Prostate gland (tissue), 2 donors: ENCODE measurements at regions not wholly inside any gene's neighbourhood (a gene's known extent, or its start where the extent isn't known, plus 50 kb on each side); places are given as distances from the start of the nearest gene placed in this dataset.

Experiments used
- DNase-seq: peaks from one replicate; pipeline ENCODE4 v3.0.0-alpha.2; 2019; ENCODE audit warnings: low spot score
- H3K27ac ChIP-seq, 2 donors: fragments of 200-600 bp; sonication (generic); 2 replicates each; pipeline ENCODE4 v1.5.1; 2017 to 2019
- H3K27me3 ChIP-seq: fragments of 200-600 bp; sonication (generic); replicated peaks from 2 replicates; pipeline ENCODE4 v1.5.1; 2019; ENCODE audit not compliant: insufficient read depth
- H3K36me3 ChIP-seq, 2 donors: fragments of 200-600 bp; sonication (generic); 1 replicate in 1 of 2; 2 replicates in 1 of 2; pipeline versions ENCODE4 v1.5.1 to v1.8.1; 2017 to 2019
- H3K4me1 ChIP-seq: fragments of 200-600 bp; sonication (generic); replicated peaks from 2 replicates; pipeline ENCODE4 v1.5.1; 2019
- H3K4me3 ChIP-seq, 2 donors: fragments of 200-600 bp; sonication (generic); 2 replicates each; pipeline ENCODE4 v1.5.1; 2017 to 2019
- H3K9me3 ChIP-seq: fragments of 200-600 bp; sonication (generic); 2 replicates; pipeline ENCODE4 v1.5.1; 2017
- POLR2A ChIP-seq: fragments of 450-650 bp; IDR thresholded peaks from one replicate; pipeline ENCODE4 v1.6.1; 2016; ENCODE audit warnings: antibody characterized with exemption, mild to moderate bottlenecking
- POLR2AphosphoS5 ChIP-seq: sonication (generic); formaldehyde crosslinking; IDR thresholded peaks from one replicate; pipeline ENCODE4 v1.6.1; 2017; ENCODE audit warnings: antibody characterized with exemption
- WGBS: methylation state at CpG from one replicate; pipeline ENCODE4 v1.1.5; 2018; 5-methylcytosine and 5-hydroxymethylcytosine counted together
- intact Hi-C: fragments of 100-400 bp; cut with DNase I; formaldehyde crosslinking; loops from one replicate; pipeline ENCODE4 v1.14.2; 2022
- TF ChIP-seq, protein P1 (sequence below), 4 experiments: fragments of 200-600 bp in 2 of 4; fragments of 450-650 bp in 2 of 4; sonication (generic) in 2 of 4; IDR thresholded peaks; 1 replicate in 3 of 4; 2 replicates in 1 of 4; pipeline ENCODE4 v1.5.1; 2016 to 2019; ENCODE audit warnings: antibody characterized with exemption in 4 of 4, mild to moderate bottlenecking in 2 of 4, moderate library complexity in 2 of 4

DNA sequence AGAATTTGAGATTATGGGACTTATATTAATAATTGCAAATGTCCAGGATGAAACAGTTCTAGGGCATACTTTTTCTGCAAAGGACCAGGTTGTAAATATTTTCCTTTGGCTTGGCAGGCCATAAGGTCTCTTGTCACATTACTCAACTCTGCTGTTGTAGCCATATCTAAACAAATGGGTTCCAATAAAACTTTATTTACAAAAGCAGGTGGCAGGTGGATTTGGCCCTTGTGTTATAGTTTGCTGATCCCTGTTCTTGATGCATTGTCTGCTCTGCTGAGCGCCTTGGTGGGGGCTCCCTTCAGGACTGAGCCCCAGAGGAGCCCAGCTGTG lies 258.5 kb downstream of the FOXD2 start:
- Histone ChIP-seq H3K36me3 (no peaks in the 10 kb centered on the region), H3K27ac (no peak overlapping the region), H3K4me3 (no peak overlapping the region), H3K4me1 (no peaks in the 10 kb centered on the region), H3K9me3 (no peaks in the 10 kb centered on the region), H3K27me3 (peaks cover 1% of the 10 kb centered on the region)
- TF ChIP-seq POLR2A (no peak), POLR2AphosphoS5 (no peak)
- TF ChIP-seq, protein P1, sequence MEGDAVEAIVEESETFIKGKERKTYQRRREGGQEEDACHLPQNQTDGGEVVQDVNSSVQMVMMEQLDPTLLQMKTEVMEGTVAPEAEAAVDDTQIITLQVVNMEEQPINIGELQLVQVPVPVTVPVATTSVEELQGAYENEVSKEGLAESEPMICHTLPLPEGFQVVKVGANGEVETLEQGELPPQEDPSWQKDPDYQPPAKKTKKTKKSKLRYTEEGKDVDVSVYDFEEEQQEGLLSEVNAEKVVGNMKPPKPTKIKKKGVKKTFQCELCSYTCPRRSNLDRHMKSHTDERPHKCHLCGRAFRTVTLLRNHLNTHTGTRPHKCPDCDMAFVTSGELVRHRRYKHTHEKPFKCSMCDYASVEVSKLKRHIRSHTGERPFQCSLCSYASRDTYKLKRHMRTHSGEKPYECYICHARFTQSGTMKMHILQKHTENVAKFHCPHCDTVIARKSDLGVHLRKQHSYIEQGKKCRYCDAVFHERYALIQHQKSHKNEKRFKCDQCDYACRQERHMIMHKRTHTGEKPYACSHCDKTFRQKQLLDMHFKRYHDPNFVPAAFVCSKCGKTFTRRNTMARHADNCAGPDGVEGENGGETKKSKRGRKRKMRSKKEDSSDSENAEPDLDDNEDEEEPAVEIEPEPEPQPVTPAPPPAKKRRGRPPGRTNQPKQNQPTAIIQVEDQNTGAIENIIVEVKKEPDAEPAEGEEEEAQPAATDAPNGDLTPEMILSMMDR (IDR thresholded peaks at IDR 0.05): no peak
- intact Hi-C loops: no loop called here
- 95% methylated on average over 1 of the region's 1 CpG for WGBS
- no peak for DNase-seq

DNA sequence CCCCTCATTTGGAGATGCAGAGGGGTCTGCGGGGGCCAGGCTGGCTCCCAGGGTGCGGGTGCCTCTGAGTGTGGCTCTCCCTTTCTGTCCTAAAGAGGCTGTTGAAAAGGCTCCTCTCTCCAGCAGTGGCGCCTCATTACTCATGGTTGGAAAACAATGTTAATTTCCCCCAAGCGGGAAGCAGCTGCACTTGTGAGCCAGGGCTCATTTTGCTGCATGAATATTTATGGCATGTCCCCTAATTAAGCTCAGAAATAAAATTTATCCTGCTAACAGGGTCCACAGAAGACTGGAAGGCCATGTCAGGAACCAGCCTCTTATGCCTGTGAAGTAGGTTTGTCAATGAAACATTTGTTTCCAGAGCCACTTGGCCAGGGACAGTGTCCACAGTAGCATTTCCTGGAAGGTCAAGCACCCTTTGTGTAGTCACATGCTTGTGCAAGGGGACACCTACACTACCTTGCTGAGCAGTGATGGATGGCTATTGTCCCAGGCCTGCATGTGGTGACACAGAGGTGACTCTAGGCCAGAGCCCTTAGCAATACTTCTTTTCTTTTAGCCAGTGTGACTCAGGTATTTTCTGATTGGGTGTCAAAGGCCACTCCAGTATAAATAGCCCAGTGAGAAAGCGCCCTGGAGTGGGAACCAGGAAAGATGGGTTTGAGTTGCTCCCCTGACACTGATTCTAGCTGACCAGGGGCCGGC lies 259.0 kb downstream of the FOXD2 start:
- Histone ChIP-seq H3K27me3 (peaks cover 1% of the 10 kb centered on the region), H3K4me1 (no peaks in the 10 kb centered on the region), H3K36me3 (no peaks in the 10 kb centered on the region), H3K27ac (no peak overlapping the region), H3K9me3 (no peaks in the 10 kb centered on the region), H3K4me3 (no peak overlapping the region)
- intact Hi-C loops: no loop called here
- 100% methylated on average over 6 of the region's 6 CpGs for WGBS
- TF ChIP-seq POLR2A: no peak
- TF ChIP-seq POLR2AphosphoS5: no peak
- TF ChIP-seq, protein P1 (IDR thresholded peaks at IDR 0.05): no peak
- DNase-seq: no peak

DNA sequence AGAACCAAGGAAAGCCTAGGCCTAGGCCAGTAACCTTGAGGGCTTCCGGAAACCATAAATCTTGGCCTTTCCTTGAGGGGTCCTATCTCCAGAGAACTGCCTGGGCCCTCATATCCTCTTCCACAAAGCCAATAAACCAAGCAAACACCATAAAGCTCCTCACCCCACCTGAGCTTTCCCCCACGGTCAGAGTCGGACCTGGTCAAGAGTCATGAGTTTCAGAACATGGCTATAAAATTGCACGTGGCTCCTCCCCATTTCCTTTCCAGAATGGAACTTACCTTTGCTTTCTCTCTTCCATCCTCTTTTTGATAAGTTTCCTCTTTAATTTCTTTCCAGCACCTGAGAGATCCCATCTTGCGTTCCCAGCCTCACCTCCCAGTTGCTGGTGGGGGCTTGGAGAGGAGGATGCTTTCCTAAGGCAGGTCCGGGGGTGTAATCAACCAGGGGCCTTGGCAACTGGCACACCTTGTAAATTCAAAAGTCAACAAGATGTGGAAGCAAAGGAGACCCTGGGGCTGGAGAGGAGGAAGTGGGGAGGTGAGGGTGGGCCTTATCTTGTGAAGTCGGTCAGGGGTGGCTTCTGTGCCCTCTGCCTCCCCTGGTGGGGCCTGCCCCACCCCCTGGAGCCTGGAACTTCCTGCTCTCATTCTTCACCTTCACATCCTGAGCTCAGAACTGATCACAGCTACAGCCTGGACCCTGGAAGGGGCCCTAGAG lies 259.9 kb downstream of the FOXD2 start:
- intact Hi-C loops: no loop called here
- no peaks in the 10 kb centered on the region for H3K4me1 ChIP-seq
- no peaks in the 10 kb centered on the region for H3K9me3 ChIP-seq
- DNase-seq: no peak
- no peak overlapping the region for H3K27ac ChIP-seq
- H3K4me3 ChIP-seq: no peak overlapping the region
- H3K27me3 ChIP-seq: peaks cover 1% of the 10 kb centered on the region
- TF ChIP-seq POLR2A: no peak
- TF ChIP-seq POLR2AphosphoS5: no peak
- TF ChIP-seq, protein P1 (IDR thresholded peaks at IDR 0.05): no peak
- 75% methylated on average over 7 of the region's 7 CpGs for WGBS
- no peaks in the 10 kb centered on the region for H3K36me3 ChIP-seq

DNA sequence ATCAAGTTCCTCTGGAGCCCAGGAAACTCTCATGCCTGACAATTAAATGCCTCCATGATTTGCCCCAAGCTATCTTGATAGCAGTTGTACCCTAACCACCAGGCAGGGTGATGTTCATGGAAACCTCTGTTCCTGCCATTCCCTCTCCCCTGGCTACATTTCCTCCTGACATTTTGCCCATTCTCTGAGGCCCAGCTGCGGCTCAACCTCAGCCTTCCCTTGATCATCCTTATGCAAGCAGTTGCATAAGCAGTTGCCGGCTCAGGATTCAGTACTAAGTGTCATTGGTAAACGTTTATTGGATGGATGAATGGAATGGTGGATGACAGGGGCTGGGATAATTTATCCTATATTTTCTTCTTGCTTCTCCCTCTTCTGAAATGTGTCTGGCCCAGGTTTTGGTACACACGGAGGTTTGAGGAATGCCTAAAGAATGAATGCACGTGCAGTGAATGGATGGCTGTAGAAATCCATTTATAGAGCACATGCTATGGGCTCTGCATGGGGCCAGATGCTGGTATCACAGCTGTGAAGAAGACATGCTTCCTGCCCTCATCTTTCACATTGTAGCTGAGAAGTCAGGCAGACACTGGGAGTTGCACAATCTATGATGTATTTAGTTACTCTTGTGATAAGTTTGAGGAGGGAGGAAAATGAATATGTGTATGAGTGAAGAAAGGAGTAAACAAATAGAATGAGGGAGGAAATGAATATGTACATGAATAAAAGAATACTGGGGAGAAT lies 261.8 kb downstream of the FOXD2 start:
- WGBS: 81% methylated on average over 5 of the region's 5 CpGs
- DNase-seq: no peak
- no peak overlapping the region for H3K27ac ChIP-seq
- intact Hi-C loops: loop anchor here (5.0 kb wide), 2 partner anchors 122 to 192 kb away; no protein-coding TSS in a partner anchor
- no peaks in the 10 kb centered on the region for H3K4me1 ChIP-seq
- H3K27me3 ChIP-seq: no peaks in the 10 kb centered on the region
- TF ChIP-seq, protein P1 (IDR thresholded peaks at IDR 0.05): no peak
- TF ChIP-seq POLR2A (no peak), POLR2AphosphoS5 (no peak)
- H3K4me3 ChIP-seq: no peak overlapping the region
- H3K36me3 ChIP-seq: no peaks in the 10 kb centered on the region
- H3K9me3 ChIP-seq: no peaks in the 10 kb centered on the region
